Duodenal mucosa (tissue), 2 donors: ENCODE measurements at regions not wholly inside any gene's neighbourhood (a gene's known extent, or its start where the extent isn't known, plus 50 kb on each side); places are given as distances from the start of the nearest gene placed in this dataset.

Source experiments
- H3K27ac ChIP-seq: one replicate; pipeline ENCODE4 v1.7.0; 2013; ENCODE audit warnings: low read depth, low read length
- H3K27me3 ChIP-seq, 2 donors: one replicate each; pipeline ENCODE4 v1.7.0; 2013; ENCODE audit warnings: low read length in 2 of 2, control low read depth in 1 of 2; ENCODE audit not compliant: insufficient read depth in 2 of 2, control insufficient read depth in 1 of 2
- H3K36me3 ChIP-seq, 2 donors: one replicate each; pipeline ENCODE4 v1.7.0; 2013; ENCODE audit warnings: low read length in 2 of 2, control low read depth in 1 of 2; ENCODE audit not compliant: insufficient read depth in 2 of 2, control insufficient read depth in 1 of 2
- H3K4me1 ChIP-seq, 2 donors: one replicate each; pipeline ENCODE4 v1.7.0; 2013; ENCODE audit warnings: low read length in 2 of 2, control low read depth in 1 of 2; ENCODE audit not compliant: insufficient read depth in 2 of 2, control insufficient read depth in 1 of 2
- H3K4me3 ChIP-seq, 2 donors: one replicate each; pipeline ENCODE4 v1.7.0; 2013; ENCODE audit warnings: low read length in 2 of 2, low read depth in 1 of 2
- H3K9ac ChIP-seq, 2 donors: one replicate each; pipeline ENCODE4 v1.7.0; 2013; ENCODE audit warnings: low read length in 2 of 2, low read depth in 1 of 2
- H3K9me3 ChIP-seq, 2 donors: one replicate each; pipeline ENCODE4 v1.7.0; 2013; ENCODE audit warnings: low read length in 2 of 2, control low read depth in 1 of 2; ENCODE audit not compliant: control insufficient read depth in 1 of 2

- no peaks in the 10 kb centered on the region for H3K9me3 ChIP-seq
- H3K4me1 ChIP-seq = no peaks in the 10 kb centered on the region
- no peak overlapping the region for H3K4me3 ChIP-seq
- no peaks in the 10 kb centered on the region for H3K27me3 ChIP-seq
- no peak overlapping the region for H3K27ac ChIP-seq
- no peak overlapping the region for H3K9ac ChIP-seq
- H3K36me3 ChIP-seq = no peaks in the 10 kb centered on the region
These were observed 346.8 kb downstream of the BRINP2 start for GRCh38 chr1:177517546-177517945.

GRCh38 chr1:177514207-177514606 lies 343.4 kb downstream of the BRINP2 start:
- no peak overlapping the region for H3K27ac ChIP-seq
- H3K36me3 ChIP-seq = no peaks in the 10 kb centered on the region
- no peaks in the 10 kb centered on the region for H3K4me1 ChIP-seq
- H3K27me3 ChIP-seq = no peaks in the 10 kb centered on the region
- no peaks in the 10 kb centered on the region for H3K9me3 ChIP-seq
- H3K4me3 ChIP-seq = no peak overlapping the region
- no peak overlapping the region for H3K9ac ChIP-seq

GRCh38 chr1:177511036-177511435 lies 340.3 kb downstream of the BRINP2 start:
- Histone ChIP-seq H3K27me3 (no peaks in the 10 kb centered on the region), H3K4me1 (no peaks in the 10 kb centered on the region), H3K9ac (no peak overlapping the region), H3K27ac (no peak overlapping the region), H3K4me3 (no peak overlapping the region), H3K9me3 (no peaks in the 10 kb centered on the region), H3K36me3 (no peaks in the 10 kb centered on the region)

GRCh38 chr1:177505905-177506590 lies 335.3 kb downstream of the BRINP2 start:
- H3K9me3 ChIP-seq = no peaks in the 10 kb centered on the region
- H3K27me3 ChIP-seq = no peaks in the 10 kb centered on the region
- H3K27ac ChIP-seq = no peak overlapping the region
- H3K4me3 ChIP-seq = no peak overlapping the region
- no peak overlapping the region for H3K9ac ChIP-seq
- H3K36me3 ChIP-seq = no peaks in the 10 kb centered on the region
- no peaks in the 10 kb centered on the region for H3K4me1 ChIP-seq

- Histone ChIP-seq H3K4me3 (no peak overlapping the region), H3K27ac (no peak overlapping the region), H3K36me3 (no peaks in the 10 kb centered on the region), H3K9ac (no peak overlapping the region), H3K9me3 (no peaks in the 10 kb centered on the region), H3K4me1 (no peaks in the 10 kb centered on the region), H3K27me3 (no peaks in the 10 kb centered on the region)
These were observed 325.1 kb downstream of the BRINP2 start for GRCh38 chr1:177495878-177496277.

- Histone ChIP-seq H3K27ac (no peak overlapping the region), H3K27me3 (no peaks in the 10 kb centered on the region), H3K36me3 (no peaks in the 10 kb centered on the region), H3K9ac (no peak overlapping the region), H3K4me3 (no peak overlapping the region), H3K9me3 (no peaks in the 10 kb centered on the region), H3K4me1 (no peaks in the 10 kb centered on the region)
These were observed 320.0 kb downstream of the BRINP2 start for GRCh38 chr1:177490786-177491185.

GRCh38 chr1:177490036-177490639 lies 319.4 kb downstream of the BRINP2 start:
- H3K36me3 ChIP-seq = no peaks in the 10 kb centered on the region
- no peaks in the 10 kb centered on the region for H3K4me1 ChIP-seq
- no peak overlapping the region for H3K9ac ChIP-seq
- H3K4me3 ChIP-seq = no peak overlapping the region
- H3K9me3 ChIP-seq = no peaks in the 10 kb centered on the region
- no peak overlapping the region for H3K27ac ChIP-seq
- H3K27me3 ChIP-seq = no peaks in the 10 kb centered on the region

GRCh38 chr1:177488722-177489121 lies 318.0 kb downstream of the BRINP2 start:
- no peak overlapping the region for H3K27ac ChIP-seq
- H3K9me3 ChIP-seq = no peaks in the 10 kb centered on the region
- H3K9ac ChIP-seq = no peak overlapping the region
- no peaks in the 10 kb centered on the region for H3K4me1 ChIP-seq
- no peaks in the 10 kb centered on the region for H3K36me3 ChIP-seq
- no peak overlapping the region for H3K4me3 ChIP-seq
- no peaks in the 10 kb centered on the region for H3K27me3 ChIP-seq

- Histone ChIP-seq H3K27me3 (no peaks in the 10 kb centered on the region), H3K36me3 (no peaks in the 10 kb centered on the region), H3K4me1 (no peaks in the 10 kb centered on the region), H3K9me3 (no peaks in the 10 kb centered on the region), H3K4me3 (no peak overlapping the region), H3K27ac (no peak overlapping the region), H3K9ac (no peak overlapping the region)
These were observed 316.7 kb downstream of the BRINP2 start for GRCh38 chr1:177487481-177487880.

GRCh38 chr1:177480741-177481305 lies 310.1 kb downstream of the BRINP2 start:
- Histone ChIP-seq H3K9me3 (no peaks in the 10 kb centered on the region), H3K36me3 (no peaks in the 10 kb centered on the region), H3K4me1 (no peaks in the 10 kb centered on the region), H3K9ac (no peak overlapping the region), H3K27me3 (no peaks in the 10 kb centered on the region), H3K27ac (no peak overlapping the region), H3K4me3 (no peak overlapping the region)
